HepG2 (cell line): ENCODE measurements at regions not wholly inside any gene's neighbourhood (a gene's known extent, or its start where the extent isn't known, plus 50 kb on each side); places are given as distances from the start of the nearest gene placed in this dataset.

Experiments
- ATAC-seq: fragments of 200-7000 bp; cut with Tn5 transposase; 3 replicates; pipeline ENCODE4 v1.9.1; 2020; ENCODE audit warnings: mild to moderate bottlenecking, moderate library complexity
- BruUV-seq: library from RNA; stranded (reverse); fragments of 400-500 nt; replicated peaks from 2 replicates; lab custom pipeline; 2021; lab: Mats Ljungman, UMichigan
- CTCF ChIA-PET: fragments of 300-600 bp; formaldehyde crosslinking; extraction: SDS; loops from one replicate; lab custom pipeline; 2021; ENCODE audit warnings: low total read pairs, inconsistent platforms, low intra/inter-chr PET ratio; lab: Yijun Ruan, JAX
- POLR2A ChIA-PET: fragments of 350-600 bp; sonication (Branson Sonifier 250); formaldehyde crosslinking; loops from one replicate; lab custom pipeline; 2020; ENCODE audit warnings: antibody characterized with exemption, inconsistent platforms; lab: Yijun Ruan, JAX
- DNase-seq: peaks from one replicate; pipeline ENCODE4 v3.0.0-alpha.2; 2015; ENCODE audit warnings: low spot score
- FAIRE-seq: peaks from 3 replicates; lab custom pipeline; 2011; peaks lifted over from hg19 to GRCh38; lab: Jason Lieb, UNC
- H2AFZ ChIP-seq: one replicate; pipeline ENCODE4 v1.6.1; 2011; ENCODE audit warnings: low read length, inconsistent platforms
- H3K27ac ChIP-seq: fragments of 300-600 bp; 3 replicates; pipeline ENCODE4 v1.8.0; 2011; ENCODE audit warnings: mixed run types, mild to moderate bottlenecking, mixed read lengths, low read length, inconsistent platforms; ENCODE audit not compliant: insufficient read depth; ENCODE audit errors: extremely low read length
- H3K27me3 ChIP-seq, 2 experiments: fragments of 200-600 bp in 1 of 2; 2 replicates in 1 of 2; 3 replicates in 1 of 2; pipeline versions ENCODE4 v1.6.0 to v1.8.0; 2011; ENCODE audit warnings: low read length in 2 of 2, mild to moderate bottlenecking in 2 of 2, moderate library complexity in 2 of 2, inconsistent platforms in 1 of 2; ENCODE audit not compliant: insufficient read depth in 2 of 2, control insufficient read depth in 1 of 2
- H3K36me3 ChIP-seq, 2 experiments: fragments of 200-600 bp in 1 of 2; replicated peaks in 1 of 2; 2 replicates in 1 of 2; 3 replicates in 1 of 2; pipeline versions ENCODE4 v1.5.1 to v1.8.0; 2011; ENCODE audit warnings: low read length in 2 of 2, inconsistent platforms in 1 of 2; ENCODE audit not compliant: insufficient read depth in 2 of 2, control insufficient read depth in 1 of 2
- H3K4me1 ChIP-seq: 2 replicates; pipeline ENCODE4 v1.5.1; 2012; ENCODE audit warnings: low read length, inconsistent platforms; ENCODE audit not compliant: insufficient read depth
- H3K4me2 ChIP-seq: 2 replicates; pipeline ENCODE4 v1.6.0; 2011; ENCODE audit warnings: low read depth, low read length, inconsistent platforms
- H3K4me3 ChIP-seq, 3 experiments: fragments of 200-600 bp in 1 of 3; sonication (generic), shearing (Covaris generic) in 1 of 3; replicated peaks in 1 of 3; 2 replicates each; pipeline ENCODE4 v1.5.1; 2011 to 2016; ENCODE audit warnings: low read length in 3 of 3, inconsistent platforms in 2 of 3, low read depth in 2 of 3, mild to moderate bottlenecking in 2 of 3, control low read depth in 1 of 3, mixed read lengths in 1 of 3; ENCODE audit not compliant: insufficient read depth in 1 of 3
- H3K79me2 ChIP-seq: one replicate; pipeline ENCODE4 v1.6.1; 2011; ENCODE audit warnings: low read length, inconsistent platforms; ENCODE audit not compliant: insufficient read depth
- H3K9ac ChIP-seq: 2 replicates; pipeline ENCODE4 v1.6.0; 2011; ENCODE audit warnings: mild to moderate bottlenecking, low read depth, low read length, inconsistent platforms; ENCODE audit not compliant: insufficient read depth
- H3K9me3 ChIP-seq: 2 replicates; pipeline ENCODE4 v1.5.1; 2012; ENCODE audit warnings: mild to moderate bottlenecking, low read length
- H4K20me1 ChIP-seq: 2 replicates; pipeline ENCODE4 v1.6.0; 2011; ENCODE audit warnings: inconsistent platforms, mild to moderate bottlenecking, low read length, moderate library complexity; ENCODE audit not compliant: insufficient read depth
- ATF6 ChIP-seq: sonication (generic); formaldehyde crosslinking; conservative IDR thresholded peaks from 2 replicates; pipeline ENCODE4 v1.4.0; 2020; ENCODE audit warnings: missing genetic modification reagents
- EHMT2 ChIP-seq: fragments of 200-600 bp; sonication (generic); IDR thresholded peaks from 2 replicates; pipeline ENCODE4 v1.7.0; 2017; ENCODE audit warnings: antibody characterized with exemption, low read depth, low read length, borderline replicate concordance
- FOXK1 ChIP-seq: sonication (generic); formaldehyde crosslinking; IDR thresholded peaks from 2 replicates; pipeline ENCODE4 v1.4.0; 2020; ENCODE audit warnings: low read depth, missing genetic modification reagents, borderline replicate concordance
- FOXO1 ChIP-seq: sonication (generic); formaldehyde crosslinking; IDR thresholded peaks from 2 replicates; pipeline ENCODE4 v1.4.0; 2020; ENCODE audit warnings: missing genetic modification reagents
- FOXP1 ChIP-seq, 2 experiments: fragments of 450-650 bp in 1 of 2; IDR thresholded peaks; 2 replicates each; pipeline ENCODE4 v1.6.1; 2017 to 2018; ENCODE audit warnings: antibody characterized with exemption in 1 of 2
- GATAD2A ChIP-seq: IDR thresholded peaks from 2 replicates; pipeline ENCODE4 v1.6.1; 2016
- ISL2 ChIP-seq: sonication (generic); formaldehyde crosslinking; IDR thresholded peaks from 2 replicates; pipeline ENCODE4 v1.5.0; 2020; ENCODE audit warnings: missing genetic modification reagents
- LCORL ChIP-seq, 2 experiments: fragments of 450-650 bp in 1 of 2; sonication (generic) in 1 of 2; formaldehyde crosslinking in 1 of 2; IDR thresholded peaks; 2 replicates each; pipeline versions ENCODE4 v1.5.0 to v1.6.1; 2017 to 2020; ENCODE audit warnings: antibody characterized with exemption in 1 of 2, missing genetic modification reagents in 1 of 2
- MXD4 ChIP-seq: IDR thresholded peaks from 2 replicates; pipeline ENCODE4 v1.6.1; 2016; ENCODE audit warnings: mild to moderate bottlenecking, missing biosample characterization, missing genetic modification reagents
- NONO ChIP-seq, 2 experiments: fragments of 450-650 bp in 1 of 2; sonication (generic) in 1 of 2; formaldehyde crosslinking in 1 of 2; IDR thresholded peaks in 1 of 2; conservative IDR thresholded peaks in 1 of 2; 2 replicates each; pipeline versions ENCODE4 v1.6.1 to v1.8.0; 2017 to 2022; ENCODE audit warnings: mild to moderate bottlenecking in 1 of 2, missing genetic modification reagents in 1 of 2, moderate library complexity in 1 of 2
- THYN1 ChIP-seq: sonication (generic); formaldehyde crosslinking; IDR thresholded peaks from 2 replicates; pipeline ENCODE4 v1.8.1; 2023; ENCODE audit warnings: low read depth, mild to moderate bottlenecking, moderate library complexity, missing genetic modification reagents, borderline replicate concordance
- ZNF10 ChIP-seq: sonication (generic); formaldehyde crosslinking; IDR thresholded peaks from 2 replicates; pipeline ENCODE4 v1.4.0; 2020; ENCODE audit warnings: mild to moderate bottlenecking, low read depth, missing genetic modification reagents, borderline replicate concordance
- ZNF652 ChIP-seq: IDR thresholded peaks from 2 replicates; pipeline ENCODE4 v1.6.1; 2016; ENCODE audit warnings: low read depth, borderline replicate concordance
- ZSCAN12 ChIP-seq: sonication (generic); formaldehyde crosslinking; IDR thresholded peaks from 2 replicates; pipeline ENCODE4 v1.9.0; 2021; ENCODE audit warnings: mild to moderate bottlenecking, missing genetic modification reagents
- WGBS: methylation state at CpG from one replicate; pipeline ENCODE4 v1.1.6; 2017; ENCODE audit warnings: low lambda C conversion rate; 5-methylcytosine and 5-hydroxymethylcytosine counted together
- in situ Hi-C: cut with HindIII; loops from 2 replicates; pipeline ENCODE4 v1.10.0; 2017; ENCODE audit warnings: low pct_unique_long_range_greater_than_20kb; ENCODE audit not compliant: extremely low pct_ligation_motif_present
- intact Hi-C: fragments of 100-400 bp; cut with micrococcal nuclease; formaldehyde crosslinking; loops from one replicate; pipeline ENCODE4 v1.10.0; 2022; ENCODE audit not compliant: unreplicated experiment
- TF ChIP-seq, protein P1 (sequence below): sonication (generic); IDR thresholded peaks from 2 replicates; pipeline ENCODE4 v1.6.1; 2016; ENCODE audit warnings: low read depth, borderline replicate concordance
- TF ChIP-seq, protein P2 (sequence below): sonication (generic); formaldehyde crosslinking; IDR thresholded peaks from 2 replicates; pipeline ENCODE4 v1.5.1; 2020; ENCODE audit warnings: mild to moderate bottlenecking, missing genetic modification reagents

DNA sequence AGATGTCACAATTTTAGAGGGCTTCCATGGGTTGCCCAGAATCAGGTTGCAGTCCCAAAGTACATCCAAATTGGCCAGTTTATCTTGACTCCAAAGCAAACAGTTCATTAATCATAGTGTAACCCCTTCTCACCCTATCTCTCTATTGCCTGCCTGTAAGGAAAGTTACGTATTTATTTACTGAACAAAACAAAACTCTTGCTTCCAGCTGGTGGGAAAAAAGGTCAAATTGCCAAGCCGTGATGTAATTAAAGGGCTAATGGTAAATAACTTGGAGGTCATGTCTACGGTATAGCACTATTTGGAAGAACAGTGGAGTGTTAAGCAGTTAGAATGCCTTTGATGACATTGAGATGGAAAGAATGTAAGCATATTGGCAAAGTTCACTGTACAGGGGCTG, 214.0 kb downstream of the DLEU7 start:
- DNase-seq (peak; percentile 59), ATAC-seq (peak; percentile 91), FAIRE-seq (no peak)
- CTCF ChIA-PET = no interaction called here
- Histone ChIP-seq H3K27ac (peak overlapping the region; percentile 45), H4K20me1 (no peaks in the 10 kb centered on the region), H2AFZ (no peak overlapping the region), H3K79me2 (no peaks in the 10 kb centered on the region), H3K4me2 (no peak overlapping the region), H3K36me3 (no peaks in the 10 kb centered on the region), H3K9me3 (no peaks in the 10 kb centered on the region), H3K4me3 (no peak overlapping the region), H3K9ac (no peak overlapping the region), H3K27me3 (no peaks in the 10 kb centered on the region), H3K4me1 (peaks cover 22% of the 10 kb centered on the region)
- POLR2A ChIA-PET = no interaction called here
- BruUV-seq = no TSS peak
- WGBS = 14% methylated on average over 3 of the region's 3 CpGs
- intact Hi-C loops (no loop called here), in situ Hi-C loops (no loop called here)
- TF ChIP-seq, protein P1, sequence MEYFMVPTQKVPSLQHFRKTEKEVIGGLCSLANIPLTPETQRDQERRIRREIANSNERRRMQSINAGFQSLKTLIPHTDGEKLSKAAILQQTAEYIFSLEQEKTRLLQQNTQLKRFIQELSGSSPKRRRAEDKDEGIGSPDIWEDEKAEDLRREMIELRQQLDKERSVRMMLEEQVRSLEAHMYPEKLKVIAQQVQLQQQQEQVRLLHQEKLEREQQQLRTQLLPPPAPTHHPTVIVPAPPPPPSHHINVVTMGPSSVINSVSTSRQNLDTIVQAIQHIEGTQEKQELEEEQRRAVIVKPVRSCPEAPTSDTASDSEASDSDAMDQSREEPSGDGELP = peak; percentile 65
- TF ChIP-seq ZSCAN12 (CRISPR knock-in tag) (no peak), MXD4 (CRISPR knock-in tag) (no peak), ISL2 (0 out of 2 replicates have a peak, but pooled peaks have one; percentile 21), FOXK1 (peak; percentile 59; the same call in 1 of the 2 replicates), ATF6 (CRISPR knock-in tag) (no peak), ZNF10 (no peak), ZNF652 (peak; percentile 65; the same call in 1 of the 2 replicates), THYN1 (CRISPR knock-in tag) (no peak), NONO (IDR thresholded peaks at IDR 0.05) (no peak), NONO (CRISPR knock-in tag; conservative IDR thresholded peaks at IDR 0.05) (0 out of 2 replicates have a peak, but pooled peaks have one; percentile 38), FOXO1 (CRISPR knock-in tag) (peak; percentile 39; the same call in 1 of the 2 replicates), FOXP1 (IDR thresholded peaks at IDR 0.05) (no peak), FOXP1 (CRISPR knock-in tag; IDR thresholded peaks at IDR 0.05) (peak; percentile 54; the same call in 1 of the 2 replicates), LCORL (IDR thresholded peaks at IDR 0.05) (no peak), LCORL (CRISPR knock-in tag; IDR thresholded peaks at IDR 0.05) (0 out of 2 replicates have a peak, but pooled peaks have one; percentile 30), EHMT2 (0 out of 2 replicates have a peak, but pooled peaks have one; percentile 20), GATAD2A (0 out of 2 replicates have a peak, but pooled peaks have one; percentile 32)
- TF ChIP-seq, protein P2, sequence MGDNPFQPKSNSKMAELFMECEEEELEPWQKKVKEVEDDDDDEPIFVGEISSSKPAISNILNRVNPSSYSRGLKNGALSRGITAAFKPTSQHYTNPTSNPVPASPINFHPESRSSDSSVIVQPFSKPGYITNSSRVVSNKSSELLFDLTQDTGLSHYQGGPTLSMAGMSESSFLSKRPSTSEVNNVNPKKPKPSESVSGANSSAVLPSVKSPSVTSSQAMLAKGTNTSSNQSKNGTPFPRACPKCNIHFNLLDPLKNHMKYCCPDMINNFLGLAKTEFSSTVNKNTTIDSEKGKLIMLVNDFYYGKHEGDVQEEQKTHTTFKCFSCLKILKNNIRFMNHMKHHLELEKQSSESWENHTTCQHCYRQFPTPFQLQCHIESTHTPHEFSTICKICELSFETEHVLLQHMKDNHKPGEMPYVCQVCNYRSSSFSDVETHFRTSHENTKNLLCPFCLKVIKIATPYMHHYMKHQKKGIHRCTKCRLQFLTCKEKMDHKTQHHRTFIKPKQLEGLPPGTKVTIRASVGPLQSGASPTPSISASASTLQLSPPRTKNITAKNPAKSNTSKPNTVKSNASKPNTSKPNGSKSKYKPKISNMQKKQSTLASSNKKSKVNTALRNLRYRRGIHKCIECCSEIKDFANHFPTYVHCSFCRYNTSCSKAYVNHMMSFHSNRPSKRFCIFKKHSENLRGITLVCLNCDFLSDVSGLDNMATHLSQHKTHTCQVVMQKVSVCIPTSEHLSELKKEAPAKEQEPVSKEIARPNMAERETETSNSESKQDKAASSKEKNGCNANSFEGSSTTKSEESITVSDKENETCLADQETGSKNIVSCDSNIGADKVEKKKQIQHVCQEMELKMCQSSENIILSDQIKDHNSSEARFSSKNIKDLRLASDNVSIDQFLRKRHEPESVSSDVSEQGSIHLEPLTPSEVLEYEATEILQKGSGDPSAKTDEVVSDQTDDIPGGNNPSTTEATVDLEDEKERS (CRISPR knock-in tag) = no peak
